ENCODE measurements at regions not wholly inside any gene's neighbourhood (a gene's known extent, or its start where the extent isn't known, plus 50 kb on each side); places are given as distances from the start of the nearest gene placed in this dataset.

- TF ChIP-seq ZNF565 (CRISPR knock-in tag; conservative IDR thresholded peaks at IDR 0.05; ENCODE audit: low read depth) (no peak), BACH2 (CRISPR knock-in tag; IDR thresholded peaks at IDR 0.05; ENCODE audit: borderline replicate concordance) (no peak), TOX (CRISPR knock-in tag; IDR thresholded peaks at IDR 0.05; ENCODE audit: borderline replicate concordance) (no peak), ZFP30 (CRISPR knock-in tag; IDR thresholded peaks at IDR 0.05) (no peak)
These were observed 189.1 kb upstream of the PELI2 start for GRCh38 chr14:55929136-55929535.

Data from SK-N-SH treated with all-trans-retinoic acid at 6 μM for 48 hours (cell line).